ENCODE measurements at regions not wholly inside any gene's neighbourhood (a gene's known extent, or its start where the extent isn't known, plus 50 kb on each side); places are given as distances from the start of the nearest gene placed in this dataset.

DNA sequence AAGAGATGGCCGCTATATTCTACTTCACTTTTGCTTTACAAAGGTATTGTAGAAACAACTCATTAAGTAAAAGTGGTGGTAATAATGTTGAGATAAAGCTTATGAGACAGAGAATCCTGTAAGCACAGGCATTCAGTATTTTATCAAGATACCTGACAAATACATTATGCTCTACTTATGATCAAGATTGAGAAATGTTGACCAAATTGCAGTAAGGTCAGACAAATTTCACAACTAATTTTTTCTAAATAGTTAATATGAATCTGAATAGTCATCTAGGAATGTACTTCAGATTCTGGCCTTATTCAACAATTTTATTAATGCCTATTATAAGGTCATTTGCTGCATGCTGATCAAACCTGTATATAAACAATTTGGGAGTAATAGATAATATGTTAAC, 95.1 kb upstream of the MBNL1 start:
- TF ChIP-seq, protein P1, sequence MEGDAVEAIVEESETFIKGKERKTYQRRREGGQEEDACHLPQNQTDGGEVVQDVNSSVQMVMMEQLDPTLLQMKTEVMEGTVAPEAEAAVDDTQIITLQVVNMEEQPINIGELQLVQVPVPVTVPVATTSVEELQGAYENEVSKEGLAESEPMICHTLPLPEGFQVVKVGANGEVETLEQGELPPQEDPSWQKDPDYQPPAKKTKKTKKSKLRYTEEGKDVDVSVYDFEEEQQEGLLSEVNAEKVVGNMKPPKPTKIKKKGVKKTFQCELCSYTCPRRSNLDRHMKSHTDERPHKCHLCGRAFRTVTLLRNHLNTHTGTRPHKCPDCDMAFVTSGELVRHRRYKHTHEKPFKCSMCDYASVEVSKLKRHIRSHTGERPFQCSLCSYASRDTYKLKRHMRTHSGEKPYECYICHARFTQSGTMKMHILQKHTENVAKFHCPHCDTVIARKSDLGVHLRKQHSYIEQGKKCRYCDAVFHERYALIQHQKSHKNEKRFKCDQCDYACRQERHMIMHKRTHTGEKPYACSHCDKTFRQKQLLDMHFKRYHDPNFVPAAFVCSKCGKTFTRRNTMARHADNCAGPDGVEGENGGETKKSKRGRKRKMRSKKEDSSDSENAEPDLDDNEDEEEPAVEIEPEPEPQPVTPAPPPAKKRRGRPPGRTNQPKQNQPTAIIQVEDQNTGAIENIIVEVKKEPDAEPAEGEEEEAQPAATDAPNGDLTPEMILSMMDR (IDR thresholded peaks at IDR 0.05; ENCODE audit: low read depth, low read length, missing input control), result no peak
- TF ChIP-seq RXRA (IDR thresholded peaks at IDR 0.05), result no peak
- no peak for TF ChIP-seq REST (IDR thresholded peaks at IDR 0.05)
- TF ChIP-seq, protein P2, sequence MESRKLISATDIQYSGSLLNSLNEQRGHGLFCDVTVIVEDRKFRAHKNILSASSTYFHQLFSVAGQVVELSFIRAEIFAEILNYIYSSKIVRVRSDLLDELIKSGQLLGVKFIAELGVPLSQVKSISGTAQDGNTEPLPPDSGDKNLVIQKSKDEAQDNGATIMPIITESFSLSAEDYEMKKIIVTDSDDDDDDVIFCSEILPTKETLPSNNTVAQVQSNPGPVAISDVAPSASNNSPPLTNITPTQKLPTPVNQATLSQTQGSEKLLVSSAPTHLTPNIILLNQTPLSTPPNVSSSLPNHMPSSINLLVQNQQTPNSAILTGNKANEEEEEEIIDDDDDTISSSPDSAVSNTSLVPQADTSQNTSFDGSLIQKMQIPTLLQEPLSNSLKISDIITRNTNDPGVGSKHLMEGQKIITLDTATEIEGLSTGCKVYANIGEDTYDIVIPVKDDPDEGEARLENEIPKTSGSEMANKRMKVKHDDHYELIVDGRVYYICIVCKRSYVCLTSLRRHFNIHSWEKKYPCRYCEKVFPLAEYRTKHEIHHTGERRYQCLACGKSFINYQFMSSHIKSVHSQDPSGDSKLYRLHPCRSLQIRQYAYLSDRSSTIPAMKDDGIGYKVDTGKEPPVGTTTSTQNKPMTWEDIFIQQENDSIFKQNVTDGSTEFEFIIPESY (IDR thresholded peaks at IDR 0.05), result no peak
- no peak for TF ChIP-seq YY1 (IDR thresholded peaks at IDR 0.05)
- TF ChIP-seq RAD21 (IDR thresholded peaks at IDR 0.05), result no peak
- TF ChIP-seq MAX (IDR thresholded peaks at IDR 0.05), result no peak
- no peak for TF ChIP-seq ATF3 (IDR thresholded peaks at IDR 0.05)
- TF ChIP-seq FOXA1 (IDR thresholded peaks at IDR 0.05), result no peak
- TF ChIP-seq HNF4G (IDR thresholded peaks at IDR 0.05), result no peak
- TF ChIP-seq GABPA (IDR thresholded peaks at IDR 0.05 in 1 of 2, conservative IDR thresholded peaks at IDR 0.05 in 1 of 2), result no peak
- no peak for TF ChIP-seq SP1 (IDR thresholded peaks at IDR 0.05)
